ENCODE measurements at regions not wholly inside any gene's neighbourhood (a gene's known extent, or its start where the extent isn't known, plus 50 kb on each side); places are given as distances from the start of the nearest gene placed in this dataset.

DNA sequence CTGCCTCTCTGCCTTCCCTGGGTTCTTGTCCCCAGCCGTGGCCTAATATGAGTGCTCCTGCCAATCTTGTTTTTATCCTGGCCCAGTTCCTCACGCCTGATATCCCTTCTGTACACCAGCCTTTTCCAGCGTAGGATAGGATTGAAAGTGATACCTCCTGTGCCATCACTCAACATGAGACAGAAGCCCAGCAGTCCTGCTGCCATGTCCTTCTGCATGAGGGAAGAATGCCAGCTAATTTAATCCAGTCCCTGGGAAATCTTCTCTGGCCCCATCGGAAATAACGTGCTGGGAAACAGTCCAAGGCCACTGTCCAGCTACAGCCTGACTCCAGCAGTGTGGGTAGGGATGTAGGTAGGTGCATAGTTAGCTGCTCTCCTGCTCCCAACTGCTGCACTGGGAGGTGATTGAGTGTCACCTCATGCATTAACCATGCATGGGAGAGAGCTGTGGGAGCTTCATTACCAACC is 92.0 kb upstream of the TPM1 start:
- H3K27ac ChIP-seq (ENCODE audit: low read length), result no peak overlapping the region
- H3K79me2 ChIP-seq (ENCODE audit: low read length), result no peaks in the 10 kb centered on the region
- H3K4me2 ChIP-seq (ENCODE audit: low read depth, low read length), result no peak overlapping the region
- no peaks in the 10 kb centered on the region for H3K9me3 ChIP-seq (replicated peaks; ENCODE audit: insufficient read depth, low read length)
- DNase-seq, result no peak
- no peaks in the 10 kb centered on the region for H3K9me2 ChIP-seq (replicated peaks; ENCODE audit: insufficient read depth, low read length)
- no peak overlapping the region for H2AFZ ChIP-seq (ENCODE audit: low read length)
- H3F3A ChIP-seq (ENCODE audit: insufficient read depth, low read length), result no peaks in the 10 kb centered on the region
- no peaks in the 10 kb centered on the region for H3K27me3 ChIP-seq (replicated peaks; ENCODE audit: insufficient read depth, low read length)
- H3K9ac ChIP-seq (ENCODE audit: low read length), result no peak overlapping the region
- H3K36me3 ChIP-seq (replicated peaks; ENCODE audit: insufficient read depth, low read length), result no peaks in the 10 kb centered on the region
- H3K4me1 ChIP-seq (ENCODE audit: low read length), result no peaks in the 10 kb centered on the region
- TF ChIP-seq, protein P1, sequence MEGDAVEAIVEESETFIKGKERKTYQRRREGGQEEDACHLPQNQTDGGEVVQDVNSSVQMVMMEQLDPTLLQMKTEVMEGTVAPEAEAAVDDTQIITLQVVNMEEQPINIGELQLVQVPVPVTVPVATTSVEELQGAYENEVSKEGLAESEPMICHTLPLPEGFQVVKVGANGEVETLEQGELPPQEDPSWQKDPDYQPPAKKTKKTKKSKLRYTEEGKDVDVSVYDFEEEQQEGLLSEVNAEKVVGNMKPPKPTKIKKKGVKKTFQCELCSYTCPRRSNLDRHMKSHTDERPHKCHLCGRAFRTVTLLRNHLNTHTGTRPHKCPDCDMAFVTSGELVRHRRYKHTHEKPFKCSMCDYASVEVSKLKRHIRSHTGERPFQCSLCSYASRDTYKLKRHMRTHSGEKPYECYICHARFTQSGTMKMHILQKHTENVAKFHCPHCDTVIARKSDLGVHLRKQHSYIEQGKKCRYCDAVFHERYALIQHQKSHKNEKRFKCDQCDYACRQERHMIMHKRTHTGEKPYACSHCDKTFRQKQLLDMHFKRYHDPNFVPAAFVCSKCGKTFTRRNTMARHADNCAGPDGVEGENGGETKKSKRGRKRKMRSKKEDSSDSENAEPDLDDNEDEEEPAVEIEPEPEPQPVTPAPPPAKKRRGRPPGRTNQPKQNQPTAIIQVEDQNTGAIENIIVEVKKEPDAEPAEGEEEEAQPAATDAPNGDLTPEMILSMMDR (IDR thresholded peaks at IDR 0.05; ENCODE audit: low read length), result no peak
- TF ChIP-seq EZH2 (optimal IDR thresholded peaks at IDR 0.05; ENCODE audit: low read depth, low read length), result no peak
- no peak for TF ChIP-seq EZH2phosphoT487 (IDR thresholded peaks at IDR 0.05; ENCODE audit: low read length)
- no peaks in the 10 kb centered on the region for H4K20me1 ChIP-seq (ENCODE audit: insufficient read depth, low read length)
- H3K4me3 ChIP-seq (ENCODE audit: low read length), result no peak overlapping the region

DNA sequence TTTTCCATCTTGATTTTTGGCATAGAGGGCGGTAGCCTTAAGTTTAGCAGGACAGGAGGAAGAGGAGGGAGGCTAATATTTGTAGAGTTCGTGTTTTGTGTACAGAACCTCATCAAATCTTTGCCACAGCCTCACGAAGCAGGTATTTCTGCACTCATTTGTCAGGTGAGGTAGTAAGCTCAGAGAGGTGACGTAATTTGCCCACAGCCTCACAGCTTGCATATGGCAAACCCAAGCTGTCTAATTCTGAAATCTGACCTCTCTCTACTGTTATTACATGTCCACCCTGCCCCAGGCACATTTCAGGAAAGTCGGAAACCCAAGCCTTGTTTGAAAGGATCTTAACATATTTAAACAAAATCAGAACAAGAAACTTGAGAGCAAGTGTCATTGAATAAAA is 91.1 kb upstream of the TPM1 start:
- Histone ChIP-seq H3K4me1 (ENCODE audit: low read length) (no peaks in the 10 kb centered on the region), H4K20me1 (ENCODE audit: insufficient read depth, low read length) (no peaks in the 10 kb centered on the region), H3K9me3 (replicated peaks; ENCODE audit: insufficient read depth, low read length) (no peaks in the 10 kb centered on the region), H3K9ac (ENCODE audit: low read length) (no peak overlapping the region), H3K4me2 (ENCODE audit: low read depth, low read length) (no peak overlapping the region), H3K27me3 (replicated peaks; ENCODE audit: insufficient read depth, low read length) (no peaks in the 10 kb centered on the region), H3K36me3 (replicated peaks; ENCODE audit: insufficient read depth, low read length) (no peaks in the 10 kb centered on the region), H3K4me3 (ENCODE audit: low read length) (no peak overlapping the region), H3F3A (ENCODE audit: insufficient read depth, low read length) (no peaks in the 10 kb centered on the region), H2AFZ (ENCODE audit: low read length) (no peak overlapping the region), H3K79me2 (ENCODE audit: low read length) (no peaks in the 10 kb centered on the region), H3K9me2 (replicated peaks; ENCODE audit: insufficient read depth, low read length) (no peaks in the 10 kb centered on the region), H3K27ac (ENCODE audit: low read length) (no peak overlapping the region)
- TF ChIP-seq, protein P1 (IDR thresholded peaks at IDR 0.05; ENCODE audit: low read length), result no peak
- no peak for TF ChIP-seq EZH2 (optimal IDR thresholded peaks at IDR 0.05; ENCODE audit: low read depth, low read length)
- TF ChIP-seq EZH2phosphoT487 (IDR thresholded peaks at IDR 0.05; ENCODE audit: low read length), result no peak
- DNase-seq, result no peak

DNA sequence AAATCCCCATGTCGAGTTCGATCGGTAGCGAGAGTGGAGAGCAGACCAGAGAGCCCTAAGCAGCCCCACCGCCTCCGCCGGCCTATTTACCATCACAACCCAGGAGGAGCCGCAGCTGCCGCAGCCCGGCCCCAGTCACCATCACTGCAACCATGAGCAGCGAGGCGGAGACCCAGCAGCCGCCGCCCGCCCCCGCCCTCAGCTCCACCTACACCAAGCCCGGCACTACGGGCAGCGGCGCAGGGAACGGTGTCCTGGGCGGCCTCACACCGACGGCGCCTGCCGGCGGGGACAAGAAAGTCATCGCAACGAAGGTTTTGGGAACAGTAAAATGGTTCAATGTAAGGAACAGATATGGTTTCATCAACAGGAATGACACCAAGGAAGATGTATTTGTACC is 89.5 kb upstream of the TPM1 start:
- no peak overlapping the region for H3K9ac ChIP-seq (ENCODE audit: low read length)
- no peak overlapping the region for H3K27ac ChIP-seq (ENCODE audit: low read length)
- no peaks in the 10 kb centered on the region for H4K20me1 ChIP-seq (ENCODE audit: insufficient read depth, low read length)
- no peaks in the 10 kb centered on the region for H3K9me2 ChIP-seq (replicated peaks; ENCODE audit: insufficient read depth, low read length)
- no peaks in the 10 kb centered on the region for H3K9me3 ChIP-seq (replicated peaks; ENCODE audit: insufficient read depth, low read length)
- H3K27me3 ChIP-seq (replicated peaks; ENCODE audit: insufficient read depth, low read length), result no peaks in the 10 kb centered on the region
- H3K36me3 ChIP-seq (replicated peaks; ENCODE audit: insufficient read depth, low read length), result no peaks in the 10 kb centered on the region
- H3K79me2 ChIP-seq (ENCODE audit: low read length), result no peaks in the 10 kb centered on the region
- no peak overlapping the region for H3K4me3 ChIP-seq (ENCODE audit: low read length)
- H3K4me1 ChIP-seq (ENCODE audit: low read length), result no peaks in the 10 kb centered on the region
- H2AFZ ChIP-seq (ENCODE audit: low read length), result no peak overlapping the region
- no peak overlapping the region for H3K4me2 ChIP-seq (ENCODE audit: low read depth, low read length)
- no peak for TF ChIP-seq EZH2phosphoT487 (IDR thresholded peaks at IDR 0.05; ENCODE audit: low read length)
- TF ChIP-seq, protein P1 (IDR thresholded peaks at IDR 0.05; ENCODE audit: low read length), result no peak
- no peaks in the 10 kb centered on the region for H3F3A ChIP-seq (ENCODE audit: insufficient read depth, low read length)
- DNase-seq, result no peak

All from MM.1S (cell line).